GM12878 (cell line): ENCODE measurements at regions not wholly inside any gene's neighbourhood (a gene's known extent, or its start where the extent isn't known, plus 50 kb on each side); places are given as distances from the start of the nearest gene placed in this dataset.

ENCODE experiments used
- ATAC-seq: fragments of 200-7000 bp; cut with Tn5 transposase; 3 replicates; pipeline ENCODE4 v1.9.1; 2020; ENCODE audit warnings: mild to moderate bottlenecking, moderate library complexity
- BruUV-seq: library from RNA; stranded (reverse); fragments of 400-500 nt; replicated peaks from 2 replicates; lab custom pipeline; 2021; lab: Mats Ljungman, UMichigan
- CTCF ChIA-PET: fragments of 300-600 bp; sonication (Branson Sonifier 250); formaldehyde crosslinking; extraction: SDS; loops from one replicate; lab custom pipeline; 2021; ENCODE audit warnings: inconsistent platforms; lab: Yijun Ruan, JAX
- POLR2A ChIA-PET: fragments of 350-600 bp; formaldehyde crosslinking; extraction: SDS; loops from one replicate; lab custom pipeline; 2021; ENCODE audit warnings: inconsistent platforms; lab: Charles Lee
- RAD21 ChIA-PET: fragments of 300-600 bp; sonication (Branson Sonifier 250); formaldehyde crosslinking; loops from one replicate; lab custom pipeline; 2023; ENCODE audit warnings: antibody characterized with exemption; ENCODE audit not compliant: unreplicated experiment; lab: Charles Lee
- SMC1A ChIA-PET: fragments of 300-600 bp; sonication (Branson Sonifier 250); formaldehyde crosslinking; loops from one replicate; lab custom pipeline; 2023; ENCODE audit not compliant: unreplicated experiment, uncharacterized antibody; lab: Charles Lee
- DNase-seq: peaks from one replicate; pipeline ENCODE4 v3.0.0-alpha.2; 2011; ENCODE audit warnings: low read depth, low spot score
- FAIRE-seq: peaks from 3 replicates; lab custom pipeline; 2011; peaks lifted over from hg19 to GRCh38; lab: Jason Lieb, UNC
- H2AFZ ChIP-seq: 2 replicates; pipeline ENCODE4 v1.6.0; 2011; ENCODE audit warnings: low read depth, low read length, control low read depth; ENCODE audit not compliant: control insufficient read depth
- H3K27ac ChIP-seq: 2 replicates; pipeline ENCODE4 v1.5.1; 2011; ENCODE audit warnings: control low read depth; ENCODE audit not compliant: control insufficient read depth, insufficient read depth
- H3K27me3 ChIP-seq, 2 experiments: replicated peaks in 1 of 2; 2 replicates each; pipeline versions ENCODE4 v1.6.0 to v1.6.1; 2011; ENCODE audit warnings: low read length in 1 of 2; ENCODE audit not compliant: control insufficient read depth in 2 of 2, insufficient read depth in 2 of 2
- H3K36me3 ChIP-seq, 2 experiments: 2 replicates each; pipeline ENCODE4 v1.5.1; 2011; ENCODE audit warnings: low read length in 1 of 2; ENCODE audit not compliant: control insufficient read depth in 2 of 2, insufficient read depth in 2 of 2
- H3K4me1 ChIP-seq: 2 replicates; pipeline ENCODE4 v1.6.1; 2011; ENCODE audit warnings: mild to moderate bottlenecking, low read length, moderate library complexity, mixed read lengths; ENCODE audit not compliant: control insufficient read depth, insufficient read depth
- H3K4me2 ChIP-seq: 2 replicates; pipeline ENCODE4 v1.6.0; 2011; ENCODE audit warnings: control low read depth; ENCODE audit not compliant: control insufficient read depth, insufficient read depth
- H3K4me3 ChIP-seq: fragments of 200-600 bp; sonication (generic); 2 replicates; pipeline ENCODE4 v1.5.1; 2016
- H3K79me2 ChIP-seq: 2 replicates; pipeline ENCODE4 v1.6.0; 2011; ENCODE audit warnings: low read length; ENCODE audit not compliant: control insufficient read depth, insufficient read depth
- H3K9ac ChIP-seq: 2 replicates; pipeline ENCODE4 v1.8.0; 2011; ENCODE audit warnings: low read length, control low read depth, mixed read lengths; ENCODE audit not compliant: control insufficient read depth, insufficient read depth
- H3K9me3 ChIP-seq: replicated peaks from 3 replicates; pipeline ENCODE4 v1.5.1; 2011; ENCODE audit warnings: mild to moderate bottlenecking, low read length; ENCODE audit not compliant: control insufficient read depth, insufficient read depth
- H4K20me1 ChIP-seq: 2 replicates; pipeline ENCODE4 v1.6.0; 2011; ENCODE audit not compliant: control insufficient read depth, insufficient read depth
- BCL11A ChIP-seq: IDR thresholded peaks from 2 replicates; pipeline ENCODE4 v1.6.1; 2011; ENCODE audit warnings: low read depth, low read length
- BMI1 ChIP-seq: fragments of 450-650 bp; IDR thresholded peaks from 2 replicates; pipeline ENCODE4 v1.6.1; 2016; ENCODE audit warnings: mild to moderate bottlenecking, moderate library complexity, borderline replicate concordance
- CREM ChIP-seq: IDR thresholded peaks from 2 replicates; pipeline ENCODE4 v1.6.1; 2014; ENCODE audit warnings: antibody characterized with exemption, low read depth
- ESRRA ChIP-seq: IDR thresholded peaks from 2 replicates; pipeline ENCODE4 v1.6.1; 2012; ENCODE audit warnings: mild to moderate bottlenecking, low read length, improper control_type of control experiment
- LARP7 ChIP-seq: fragments of 450-650 bp; IDR thresholded peaks from 2 replicates; pipeline ENCODE4 v1.6.1; 2017; ENCODE audit warnings: mild to moderate bottlenecking
- MEF2A ChIP-seq: IDR thresholded peaks from 2 replicates; pipeline ENCODE4 v1.6.1; 2011; ENCODE audit warnings: low read depth, mild to moderate bottlenecking, low read length, moderate library complexity; ENCODE audit not compliant: insufficient read depth
- NFYB ChIP-seq: IDR thresholded peaks from 2 replicates; pipeline ENCODE4 v1.6.1; 2011; ENCODE audit warnings: low read depth, mild to moderate bottlenecking, low read length, improper control_type of control experiment, moderate library complexity; ENCODE audit not compliant: insufficient read depth
- RCOR1 ChIP-seq: conservative IDR thresholded peaks from 2 replicates; pipeline ENCODE4 v1.6.1; 2012; ENCODE audit warnings: low read depth, low read length, improper control_type of control experiment
- SMARCA5 ChIP-seq: fragments of 450-650 bp; IDR thresholded peaks from 2 replicates; pipeline ENCODE4 v1.6.1; 2017; ENCODE audit warnings: mild to moderate bottlenecking
- WGBS: methylation state at CpG from one replicate; pipeline ENCODE4 v1.1.6; 2016; ENCODE audit warnings: low lambda C conversion rate; ENCODE audit not compliant: insufficient replicate concordance, insufficient coverage; ENCODE audit errors: missing lambda C conversion rate; 5-methylcytosine and 5-hydroxymethylcytosine counted together
- in situ Hi-C: fragments of 300-500 bp; cut with MboI; formaldehyde crosslinking; loops from 9 replicates; pipeline ENCODE4 v1.14.3; 2018; ENCODE audit warnings: mixed read lengths
- intact Hi-C: fragments of 100-400 bp; cut with micrococcal nuclease; formaldehyde crosslinking; loops from one replicate; pipeline ENCODE4 v1.14.2; 2022; ENCODE audit not compliant: unreplicated experiment
- TF ChIP-seq, protein P1 (sequence below), 3 experiments: IDR thresholded peaks in 2 of 3; conservative IDR thresholded peaks in 1 of 3; 2 replicates each; pipeline ENCODE4 v1.5.1; 2011; ENCODE audit warnings: low read depth in 3 of 3, low read length in 3 of 3, mild to moderate bottlenecking in 3 of 3, control low read depth in 2 of 3, moderate library complexity in 2 of 3, inconsistent platforms in 1 of 3, mixed read lengths in 1 of 3; ENCODE audit not compliant: control insufficient read depth in 2 of 3, insufficient read depth in 1 of 3; ENCODE audit errors: extremely low read depth in 1 of 3
- TF ChIP-seq, protein P2 (sequence below): fragments of 450-650 bp; IDR thresholded peaks from 2 replicates; pipeline ENCODE4 v1.6.1; 2017; ENCODE audit warnings: mild to moderate bottlenecking

GRCh38 chr2:196475611-196476010, 163.9 kb upstream of the CCDC150 start:
- intact Hi-C loops (no loop called here), in situ Hi-C loops (no loop called here)
- ChIA-PET RAD21 (no interaction called here), SMC1A (no interaction called here), POLR2A (no interaction called here), CTCF (no interaction called here)
- FAIRE-seq (no peak), DNase-seq (no peak), ATAC-seq (peak; percentile 36; the same call in 1 of the 3 replicates)
- H3K27ac ChIP-seq, result no peak overlapping the region
- H3K4me1 ChIP-seq, result no peaks in the 10 kb centered on the region
- no peak overlapping the region for H3K4me3 ChIP-seq
- H3K36me3 ChIP-seq, result no peaks in the 10 kb centered on the region
- no peak overlapping the region for H3K9ac ChIP-seq
- BruUV-seq, result no TSS peak
- no peaks in the 10 kb centered on the region for H3K9me3 ChIP-seq
- no peak overlapping the region for H3K4me2 ChIP-seq
- 63% methylated on average over 3 of the region's 3 CpGs for WGBS
- H3K27me3 ChIP-seq, result no peaks in the 10 kb centered on the region
- TF ChIP-seq, protein P1, sequence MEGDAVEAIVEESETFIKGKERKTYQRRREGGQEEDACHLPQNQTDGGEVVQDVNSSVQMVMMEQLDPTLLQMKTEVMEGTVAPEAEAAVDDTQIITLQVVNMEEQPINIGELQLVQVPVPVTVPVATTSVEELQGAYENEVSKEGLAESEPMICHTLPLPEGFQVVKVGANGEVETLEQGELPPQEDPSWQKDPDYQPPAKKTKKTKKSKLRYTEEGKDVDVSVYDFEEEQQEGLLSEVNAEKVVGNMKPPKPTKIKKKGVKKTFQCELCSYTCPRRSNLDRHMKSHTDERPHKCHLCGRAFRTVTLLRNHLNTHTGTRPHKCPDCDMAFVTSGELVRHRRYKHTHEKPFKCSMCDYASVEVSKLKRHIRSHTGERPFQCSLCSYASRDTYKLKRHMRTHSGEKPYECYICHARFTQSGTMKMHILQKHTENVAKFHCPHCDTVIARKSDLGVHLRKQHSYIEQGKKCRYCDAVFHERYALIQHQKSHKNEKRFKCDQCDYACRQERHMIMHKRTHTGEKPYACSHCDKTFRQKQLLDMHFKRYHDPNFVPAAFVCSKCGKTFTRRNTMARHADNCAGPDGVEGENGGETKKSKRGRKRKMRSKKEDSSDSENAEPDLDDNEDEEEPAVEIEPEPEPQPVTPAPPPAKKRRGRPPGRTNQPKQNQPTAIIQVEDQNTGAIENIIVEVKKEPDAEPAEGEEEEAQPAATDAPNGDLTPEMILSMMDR (IDR thresholded peaks at IDR 0.05 in 2 of 3, conservative IDR thresholded peaks at IDR 0.05 in 1 of 3; ENCODE audit: control insufficient read depth in 2 of 3, extremely low read depth in 1 of 3, insufficient read depth in 1 of 3, low read depth in 3 of 3, low read length in 3 of 3), result no peak
- TF ChIP-seq CREM, result no peak
- no peak for TF ChIP-seq BCL11A
- TF ChIP-seq NFYB, result peak; percentile 58; the same call in 1 of the 2 replicates
- TF ChIP-seq LARP7, result no peak
- TF ChIP-seq, all 136 proteins: peak for 1
- H2AFZ ChIP-seq, result no peak overlapping the region
- H3K79me2 ChIP-seq, result no peaks in the 10 kb centered on the region
- H4K20me1 ChIP-seq, result no peaks in the 10 kb centered on the region

GRCh38 chr2:196478588-196478987, 160.9 kb upstream of the CCDC150 start:
- Histone ChIP-seq H3K4me2 (no peak overlapping the region), H3K9me3 (no peaks in the 10 kb centered on the region), H3K27ac (no peak overlapping the region), H2AFZ (no peak overlapping the region), H3K79me2 (no peaks in the 10 kb centered on the region), H3K36me3 (no peaks in the 10 kb centered on the region), H4K20me1 (no peaks in the 10 kb centered on the region), H3K4me1 (no peaks in the 10 kb centered on the region), H3K4me3 (no peak overlapping the region), H3K9ac (no peak overlapping the region), H3K27me3 (no peaks in the 10 kb centered on the region)
- CTCF ChIA-PET, result no interaction called here
- DNase-seq (no peak), FAIRE-seq (no peak), ATAC-seq (no peak)
- TF ChIP-seq SMARCA5 (no peak), ESRRA (no peak), BMI1 (no peak), RCOR1 (no peak), MEF2A (no peak)
- TF ChIP-seq, protein P2, sequence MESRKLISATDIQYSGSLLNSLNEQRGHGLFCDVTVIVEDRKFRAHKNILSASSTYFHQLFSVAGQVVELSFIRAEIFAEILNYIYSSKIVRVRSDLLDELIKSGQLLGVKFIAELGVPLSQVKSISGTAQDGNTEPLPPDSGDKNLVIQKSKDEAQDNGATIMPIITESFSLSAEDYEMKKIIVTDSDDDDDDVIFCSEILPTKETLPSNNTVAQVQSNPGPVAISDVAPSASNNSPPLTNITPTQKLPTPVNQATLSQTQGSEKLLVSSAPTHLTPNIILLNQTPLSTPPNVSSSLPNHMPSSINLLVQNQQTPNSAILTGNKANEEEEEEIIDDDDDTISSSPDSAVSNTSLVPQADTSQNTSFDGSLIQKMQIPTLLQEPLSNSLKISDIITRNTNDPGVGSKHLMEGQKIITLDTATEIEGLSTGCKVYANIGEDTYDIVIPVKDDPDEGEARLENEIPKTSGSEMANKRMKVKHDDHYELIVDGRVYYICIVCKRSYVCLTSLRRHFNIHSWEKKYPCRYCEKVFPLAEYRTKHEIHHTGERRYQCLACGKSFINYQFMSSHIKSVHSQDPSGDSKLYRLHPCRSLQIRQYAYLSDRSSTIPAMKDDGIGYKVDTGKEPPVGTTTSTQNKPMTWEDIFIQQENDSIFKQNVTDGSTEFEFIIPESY, result no peak
- SMC1A ChIA-PET, result interaction anchor here (1.6 kb wide), 1 partner anchor 14 kb away, joined by 4 read pairs; no protein-coding TSS in a partner anchor
- intact Hi-C loops, result no loop called here
- POLR2A ChIA-PET, result no interaction called here
- WGBS, result 96% methylated on average over 2 of the region's 2 CpGs
- RAD21 ChIA-PET, result no interaction called here
- in situ Hi-C loops, result no loop called here
- BruUV-seq, result no TSS peak
